ENCODE measurements at regions not wholly inside any gene's neighbourhood (a gene's known extent, or its start where the extent isn't known, plus 50 kb on each side); places are given as distances from the start of the nearest gene placed in this dataset.

DNA sequence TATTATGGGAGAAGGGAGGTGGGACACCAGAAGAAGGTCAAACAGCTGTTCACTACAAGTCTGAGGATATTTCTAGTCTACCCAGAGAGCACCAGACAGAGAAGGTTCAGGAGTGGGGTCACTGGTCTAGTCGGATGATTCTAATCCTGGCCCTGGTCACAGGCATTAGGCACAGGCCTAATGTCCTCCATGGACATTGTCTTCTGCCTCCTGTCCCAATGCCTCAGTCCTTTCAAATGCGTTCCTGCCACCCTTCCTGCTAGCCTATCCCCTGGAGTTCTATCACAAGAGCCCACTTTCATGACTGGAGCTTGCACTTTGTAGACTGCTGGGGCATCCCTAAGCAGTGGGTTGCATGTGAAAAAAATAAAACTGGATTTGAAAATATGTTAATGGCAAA lies 83.9 kb upstream of the PFN2 start:
- Histone ChIP-seq H4K5ac (ENCODE audit: low read depth, low read length) (no peak overlapping the region), H3K14ac (replicated peaks; ENCODE audit: low read depth, low read length) (no peak overlapping the region), H2BK15ac (ENCODE audit: low read depth, low read length) (no peak overlapping the region), H3K56ac (ENCODE audit: extremely low read depth, insufficient read depth, low read length) (no peak overlapping the region), H3K9ac (ENCODE audit: low read depth, low read length) (no peak overlapping the region), H2AK9ac (replicated peaks; ENCODE audit: low read depth, low read length, poor library complexity) (no peak overlapping the region), H4K8ac (ENCODE audit: low read depth in 2 of 2, low read length in 2 of 2) (no peak overlapping the region), H3K23ac (ENCODE audit: low read depth, low read length) (no peak overlapping the region), H2AFZ (replicated peaks; ENCODE audit: low read length, poor library complexity) (no peak overlapping the region), H3K79me1 (ENCODE audit: low read depth in 1 of 2, low read length in 2 of 2) (no peaks in the 10 kb centered on the region), H3K4me3 (ENCODE audit: insufficient read depth, low read depth, low read length) (no peak overlapping the region), H3K9me1 (ENCODE audit: insufficient read depth, low read length) (no peaks in the 10 kb centered on the region), H3K9me3 (ENCODE audit: control insufficient read depth, insufficient read depth, low read length) (no peaks in the 10 kb centered on the region), H2AK5ac (ENCODE audit: low read depth, low read length) (no peak overlapping the region), H3K27ac (ENCODE audit: insufficient read depth, low read length) (no peak overlapping the region), H3K27me3 (ENCODE audit: control insufficient read depth, insufficient read depth, low read length) (peaks cover 4% of the 10 kb centered on the region), H3K18ac (ENCODE audit: low read depth, low read length) (no peak overlapping the region), H2BK120ac (ENCODE audit: low read depth, low read length) (no peak overlapping the region), H3K36me3 (ENCODE audit: control insufficient read depth, insufficient read depth, low read length) (no peaks in the 10 kb centered on the region), H4K91ac (ENCODE audit: insufficient read depth, low read depth, low read length) (no peak overlapping the region), H2BK20ac (ENCODE audit: low read depth, low read length) (no peak overlapping the region), H3K4me2 (ENCODE audit: low read depth, low read length) (no peak overlapping the region), H3K4me1 (ENCODE audit: control insufficient read depth, insufficient read depth, low read length) (no peaks in the 10 kb centered on the region), H2BK5ac (ENCODE audit: low read depth, low read length, poor library complexity, severe bottlenecking) (no peak overlapping the region), H4K20me1 (ENCODE audit: insufficient read depth, low read length) (no peaks in the 10 kb centered on the region), H3K4ac (ENCODE audit: low read depth, low read length) (no peak overlapping the region)
- WGBS, 2 experiments (ENCODE audit: extremely low coverage in 2 of 2, insufficient read length in 1 of 2): no CpG with 5 or more reads among the region's 2 CpGs
- ChIA-PET POLR2A (ENCODE audit: unreplicated experiment) (no interaction called here), CTCF (interaction anchor here (0.6 to 1.7 kb wide), 2 partner anchors 129 to 821 kb away, joined by 4 read pairs; no protein-coding TSS in a partner anchor)
- in situ Hi-C loops (cut with MboI; ENCODE audit: low sequenced_read_pairs): no loop called here
- DNase-seq (no peak), ATAC-seq (ENCODE audit: low read depth) (no peak)
- TF ChIP-seq POLR2A (IDR thresholded peaks at IDR 0.05; ENCODE audit: low read depth, low read length): no peak
- TF ChIP-seq, protein P1, sequence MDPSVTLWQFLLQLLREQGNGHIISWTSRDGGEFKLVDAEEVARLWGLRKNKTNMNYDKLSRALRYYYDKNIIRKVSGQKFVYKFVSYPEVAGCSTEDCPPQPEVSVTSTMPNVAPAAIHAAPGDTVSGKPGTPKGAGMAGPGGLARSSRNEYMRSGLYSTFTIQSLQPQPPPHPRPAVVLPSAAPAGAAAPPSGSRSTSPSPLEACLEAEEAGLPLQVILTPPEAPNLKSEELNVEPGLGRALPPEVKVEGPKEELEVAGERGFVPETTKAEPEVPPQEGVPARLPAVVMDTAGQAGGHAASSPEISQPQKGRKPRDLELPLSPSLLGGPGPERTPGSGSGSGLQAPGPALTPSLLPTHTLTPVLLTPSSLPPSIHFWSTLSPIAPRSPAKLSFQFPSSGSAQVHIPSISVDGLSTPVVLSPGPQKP (IDR thresholded peaks at IDR 0.05; ENCODE audit: borderline replicate concordance, low read depth, low read length): no peak
- TF ChIP-seq MAFK (IDR thresholded peaks at IDR 0.05; ENCODE audit: low read depth, low read length): no peak
- TF ChIP-seq, protein P2, sequence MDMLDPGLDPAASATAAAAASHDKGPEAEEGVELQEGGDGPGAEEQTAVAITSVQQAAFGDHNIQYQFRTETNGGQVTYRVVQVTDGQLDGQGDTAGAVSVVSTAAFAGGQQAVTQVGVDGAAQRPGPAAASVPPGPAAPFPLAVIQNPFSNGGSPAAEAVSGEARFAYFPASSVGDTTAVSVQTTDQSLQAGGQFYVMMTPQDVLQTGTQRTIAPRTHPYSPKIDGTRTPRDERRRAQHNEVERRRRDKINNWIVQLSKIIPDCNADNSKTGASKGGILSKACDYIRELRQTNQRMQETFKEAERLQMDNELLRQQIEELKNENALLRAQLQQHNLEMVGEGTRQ (IDR thresholded peaks at IDR 0.05; ENCODE audit: low read depth, low read length): no peak
- TF ChIP-seq, protein P3, sequence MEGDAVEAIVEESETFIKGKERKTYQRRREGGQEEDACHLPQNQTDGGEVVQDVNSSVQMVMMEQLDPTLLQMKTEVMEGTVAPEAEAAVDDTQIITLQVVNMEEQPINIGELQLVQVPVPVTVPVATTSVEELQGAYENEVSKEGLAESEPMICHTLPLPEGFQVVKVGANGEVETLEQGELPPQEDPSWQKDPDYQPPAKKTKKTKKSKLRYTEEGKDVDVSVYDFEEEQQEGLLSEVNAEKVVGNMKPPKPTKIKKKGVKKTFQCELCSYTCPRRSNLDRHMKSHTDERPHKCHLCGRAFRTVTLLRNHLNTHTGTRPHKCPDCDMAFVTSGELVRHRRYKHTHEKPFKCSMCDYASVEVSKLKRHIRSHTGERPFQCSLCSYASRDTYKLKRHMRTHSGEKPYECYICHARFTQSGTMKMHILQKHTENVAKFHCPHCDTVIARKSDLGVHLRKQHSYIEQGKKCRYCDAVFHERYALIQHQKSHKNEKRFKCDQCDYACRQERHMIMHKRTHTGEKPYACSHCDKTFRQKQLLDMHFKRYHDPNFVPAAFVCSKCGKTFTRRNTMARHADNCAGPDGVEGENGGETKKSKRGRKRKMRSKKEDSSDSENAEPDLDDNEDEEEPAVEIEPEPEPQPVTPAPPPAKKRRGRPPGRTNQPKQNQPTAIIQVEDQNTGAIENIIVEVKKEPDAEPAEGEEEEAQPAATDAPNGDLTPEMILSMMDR (conservative IDR thresholded peaks at IDR 0.05; ENCODE audit: low read depth, low read length): no peak
- TF ChIP-seq MXI1 (IDR thresholded peaks at IDR 0.05; ENCODE audit: borderline replicate concordance, low read depth, low read length): no peak
- no peak for TF ChIP-seq MAZ (IDR thresholded peaks at IDR 0.05; ENCODE audit: borderline replicate concordance, low read depth, low read length)
- TF ChIP-seq NFE2L2 (IDR thresholded peaks at IDR 0.05; ENCODE audit: low read depth, low read length): no peak
- no peak for TF ChIP-seq FOS (IDR thresholded peaks at IDR 0.05; ENCODE audit: low read depth, low read length)
- no peak for TF ChIP-seq RCOR1 (IDR thresholded peaks at IDR 0.05; ENCODE audit: insufficient replicate concordance, low read length)
- TF ChIP-seq RAD21 (IDR thresholded peaks at IDR 0.05; ENCODE audit: low read length): no peak
- no peak for TF ChIP-seq SMC3 (IDR thresholded peaks at IDR 0.05; ENCODE audit: low read depth, low read length)
- no peak for TF ChIP-seq RFX5 (IDR thresholded peaks at IDR 0.05; ENCODE audit: low read depth, low read length)
- no peak for TF ChIP-seq CEBPB (IDR thresholded peaks at IDR 0.05; ENCODE audit: low read depth, low read length)
- no peak for TF ChIP-seq CHD1 (IDR thresholded peaks at IDR 0.05; ENCODE audit: low read depth, low read length)
- TF ChIP-seq BHLHE40 (IDR thresholded peaks at IDR 0.05; ENCODE audit: low read depth, low read length): no peak
- intact Hi-C loops (cut with micrococcal nuclease): no loop called here
- BruUV-seq (replicated peaks): no TSS peak
- dilution Hi-C loops (cut with HindIII; ENCODE audit: low sequenced_read_pairs, unreplicated experiment): no loop called here

All from IMR-90 (cell line).